Heart left ventricle (tissue), 13 donors: ENCODE measurements at regions not wholly inside any gene's neighbourhood (a gene's known extent, or its start where the extent isn't known, plus 50 kb on each side); places are given as distances from the start of the nearest gene placed in this dataset.

Experiments
- CTCF ChIP-seq, 12 donors: fragments of 200-600 bp; sonication (generic) in 4 of 12; IDR thresholded peaks; one replicate each; pipeline versions ENCODE4 v1.5.0 to v1.8.0; 2018 to 2022; ENCODE audit warnings: antibody characterized with exemption in 12 of 12, mild to moderate bottlenecking in 5 of 12
- POLR2A ChIP-seq, 2 donors: fragments of 450-650 bp; IDR thresholded peaks; one replicate each; pipeline ENCODE4 v1.6.1; 2017; ENCODE audit warnings: antibody characterized with exemption in 2 of 2, mild to moderate bottlenecking in 2 of 2, moderate library complexity in 2 of 2
- donor health status: ischemic (EF 13 %, LVEDD 7.1; RV severe dilation, severe dysfunction).
- donor health status: DM: no; HTN: yes; CAD: no.
- donor health status: DM: no; HTN: no; CAD: no.
- donor health status: ischemic (EF 25% LVEDD 6.9; RV normal size, moderate dysfunction).
- donor health status: ischemic (EF 25% LVEDD 5.7; RV mildly dilated, moderate dysfunction).
- donor health status: ischemic (EF 35%, LVEDD 5.7; RV mildly dilated, moderate dysfunction).
- donor health status: nonischemic (EF 11% LVEDD 7.7; RV severe dilation, severe dysfunction).
- donor health status: DM: yes; HTN: yes; CAD: no.
- donor health status: PGD.
- donor health status: ischemic (EF 29% LVEDD 5.4; RV normal size, mild dysfunction).
- donor health status: nonischemic (EF 23%, LVEDD 6.1; RV moderate dilation, normal function).

DNA sequence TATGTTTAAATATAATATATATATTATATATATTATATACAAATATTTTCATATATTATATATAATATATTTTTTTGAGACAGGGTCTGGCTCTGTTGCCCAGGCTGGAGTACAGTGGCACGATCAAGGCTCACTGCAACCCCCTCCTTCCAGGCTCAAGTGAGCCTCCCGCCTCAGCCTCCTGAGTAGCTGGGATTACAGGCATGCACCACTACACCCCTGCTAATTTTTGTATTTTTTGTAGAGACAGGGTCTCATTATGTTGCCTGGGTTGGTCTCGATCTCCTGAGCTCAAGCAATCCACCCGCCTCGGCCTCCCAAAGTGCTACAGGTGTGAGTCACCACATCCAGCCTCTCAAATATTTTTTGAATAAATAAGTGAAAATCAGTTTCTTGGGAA is 215.5 kb downstream of the GATA3 start:
- no peak for TF ChIP-seq CTCF (IDR thresholded peaks at IDR 0.05)
- TF ChIP-seq POLR2A (IDR thresholded peaks at IDR 0.05): no peak
